GM12864 (cell line): ENCODE measurements at regions not wholly inside any gene's neighbourhood (a gene's known extent, or its start where the extent isn't known, plus 50 kb on each side); places are given as distances from the start of the nearest gene placed in this dataset.

Experiments used
- DNase-seq: peaks from one replicate; pipeline ENCODE4 v3.0.0-alpha.2; 2011; ENCODE audit warnings: low read depth
- H3K4me3 ChIP-seq: 2 replicates; pipeline ENCODE4 v1.5.1; 2011; ENCODE audit warnings: mild to moderate bottlenecking, low read depth, low read length, control low read depth
- CTCF ChIP-seq: IDR thresholded peaks from 2 replicates; pipeline ENCODE4 v1.5.1; 2011; ENCODE audit warnings: low read depth, mild to moderate bottlenecking, moderate library complexity, low read length, control low read depth, inconsistent platforms; ENCODE audit errors: missing control alignments

- no peak for TF ChIP-seq CTCF
- no peak for DNase-seq
- no peak overlapping the region for H3K4me3 ChIP-seq
These were observed 206.8 kb upstream of the SOX9 start for GRCh38 chr17:71914042-71914441.

GRCh38 chr17:71914812-71915211, 206.0 kb upstream of the SOX9 start:
- TF ChIP-seq CTCF: no peak

GRCh38 chr17:71917715-71918114, 203.1 kb upstream of the SOX9 start:
- no peak for TF ChIP-seq CTCF
- DNase-seq: no peak
- H3K4me3 ChIP-seq: no peak overlapping the region

More at GRCh38 chr17:71914812-71915211, 206.0 kb upstream of the SOX9 start:
- no peak overlapping the region for H3K4me3 ChIP-seq
- no peak for DNase-seq

GRCh38 chr17:71919186-71919585, 201.6 kb upstream of the SOX9 start:
- no peak for DNase-seq
- no peak for TF ChIP-seq CTCF
- no peak overlapping the region for H3K4me3 ChIP-seq

GRCh38 chr17:71919896-71920295, 200.9 kb upstream of the SOX9 start:
- TF ChIP-seq CTCF: no peak
- DNase-seq: no peak
- H3K4me3 ChIP-seq: no peak overlapping the region

- DNase-seq: no peak
- H3K4me3 ChIP-seq: no peak overlapping the region
- no peak for TF ChIP-seq CTCF
These were observed 199.0 kb upstream of the SOX9 start for GRCh38 chr17:71921796-71922195.

- TF ChIP-seq CTCF: no peak
- DNase-seq: no peak
- H3K4me3 ChIP-seq: no peak overlapping the region
These were observed 198.4 kb upstream of the SOX9 start for GRCh38 chr17:71922439-71922838.
